Chondrocyte (in vitro differentiated cells): ENCODE measurements at regions not wholly inside any gene's neighbourhood (a gene's known extent, or its start where the extent isn't known, plus 50 kb on each side); places are given as distances from the start of the nearest gene placed in this dataset.

Experiments used
- DNase-seq: peaks from one replicate; pipeline ENCODE4 v3.0.0; 2021; ENCODE audit warnings: mixed read lengths, low spot score
- H3K27ac Mint-ChIP-seq: one replicate; pipeline ENCODE4 v1.8.0; 2021; ENCODE audit warnings: mild to moderate bottlenecking, moderate library complexity, mixed read lengths; ENCODE audit not compliant: unreplicated experiment
- H3K27me3 Mint-ChIP-seq: 2 replicates; pipeline ENCODE4 v1.8.0; 2021; ENCODE audit warnings: low read depth, mixed read lengths
- H3K36me3 Mint-ChIP-seq: 2 replicates; pipeline ENCODE4 v1.8.0; 2021; ENCODE audit warnings: low read depth, mixed read lengths
- H3K4me1 Mint-ChIP-seq: 2 replicates; pipeline ENCODE4 v1.8.0; 2021; ENCODE audit warnings: low read depth, mild to moderate bottlenecking, mixed read lengths
- H3K4me3 Mint-ChIP-seq: one replicate; pipeline ENCODE4 v1.8.0; 2021; ENCODE audit warnings: mild to moderate bottlenecking, moderate library complexity, mixed read lengths; ENCODE audit not compliant: unreplicated experiment
- H3K9me3 Mint-ChIP-seq: 2 replicates; pipeline ENCODE4 v1.8.0; 2021; ENCODE audit warnings: low read depth, mixed read lengths
- TF ChIP-seq, protein P1 (sequence below): fragments of 200-600 bp; sonication (generic); IDR thresholded peaks from 2 replicates; pipeline ENCODE4 v1.5.0; 2021; ENCODE audit warnings: antibody characterized with exemption, mild to moderate bottlenecking, moderate library complexity

- Mint-ChIP-seq H3K4me3 (no peak overlapping the region), H3K27me3 (peaks cover 12% of the 10 kb centered on the region), H3K27ac (no peak overlapping the region), H3K36me3 (peaks cover 7% of the 10 kb centered on the region), H3K9me3 (peaks cover 30% of the 10 kb centered on the region), H3K4me1 (no peaks in the 10 kb centered on the region)
- TF ChIP-seq, protein P1, sequence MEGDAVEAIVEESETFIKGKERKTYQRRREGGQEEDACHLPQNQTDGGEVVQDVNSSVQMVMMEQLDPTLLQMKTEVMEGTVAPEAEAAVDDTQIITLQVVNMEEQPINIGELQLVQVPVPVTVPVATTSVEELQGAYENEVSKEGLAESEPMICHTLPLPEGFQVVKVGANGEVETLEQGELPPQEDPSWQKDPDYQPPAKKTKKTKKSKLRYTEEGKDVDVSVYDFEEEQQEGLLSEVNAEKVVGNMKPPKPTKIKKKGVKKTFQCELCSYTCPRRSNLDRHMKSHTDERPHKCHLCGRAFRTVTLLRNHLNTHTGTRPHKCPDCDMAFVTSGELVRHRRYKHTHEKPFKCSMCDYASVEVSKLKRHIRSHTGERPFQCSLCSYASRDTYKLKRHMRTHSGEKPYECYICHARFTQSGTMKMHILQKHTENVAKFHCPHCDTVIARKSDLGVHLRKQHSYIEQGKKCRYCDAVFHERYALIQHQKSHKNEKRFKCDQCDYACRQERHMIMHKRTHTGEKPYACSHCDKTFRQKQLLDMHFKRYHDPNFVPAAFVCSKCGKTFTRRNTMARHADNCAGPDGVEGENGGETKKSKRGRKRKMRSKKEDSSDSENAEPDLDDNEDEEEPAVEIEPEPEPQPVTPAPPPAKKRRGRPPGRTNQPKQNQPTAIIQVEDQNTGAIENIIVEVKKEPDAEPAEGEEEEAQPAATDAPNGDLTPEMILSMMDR, result no peak
- no peak for DNase-seq
These were observed 350.0 kb upstream of the POU3F1 start for GRCh38 chr1:38396606-38397005.

DNA sequence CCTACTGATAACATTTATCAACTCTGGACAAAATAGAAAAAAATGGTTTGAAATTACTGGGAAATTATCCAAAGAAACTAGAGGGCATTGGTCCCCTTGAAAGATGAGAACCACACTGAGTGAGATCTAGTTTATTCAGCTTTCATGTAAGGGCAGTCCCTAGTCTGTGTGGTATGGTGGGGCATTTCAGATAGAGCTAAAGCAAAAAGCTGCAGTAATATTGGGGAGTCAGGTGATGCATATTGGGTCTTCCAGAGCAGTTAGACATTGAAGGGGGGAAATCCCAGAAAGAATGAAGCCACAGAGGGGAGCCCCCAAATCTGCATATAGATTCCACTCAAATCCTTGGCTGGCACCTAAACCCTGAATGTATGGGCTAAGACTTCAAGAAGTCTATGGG, 347.7 kb upstream of the POU3F1 start:
- H3K27ac Mint-ChIP-seq, result no peak overlapping the region
- DNase-seq, result no peak
- peaks cover 10% of the 10 kb centered on the region for H3K27me3 Mint-ChIP-seq
- peaks cover 10% of the 10 kb centered on the region for H3K36me3 Mint-ChIP-seq
- no peaks in the 10 kb centered on the region for H3K4me1 Mint-ChIP-seq
- peaks cover 38% of the 10 kb centered on the region for H3K9me3 Mint-ChIP-seq
- TF ChIP-seq, protein P1, result no peak
- no peak overlapping the region for H3K4me3 Mint-ChIP-seq

DNA sequence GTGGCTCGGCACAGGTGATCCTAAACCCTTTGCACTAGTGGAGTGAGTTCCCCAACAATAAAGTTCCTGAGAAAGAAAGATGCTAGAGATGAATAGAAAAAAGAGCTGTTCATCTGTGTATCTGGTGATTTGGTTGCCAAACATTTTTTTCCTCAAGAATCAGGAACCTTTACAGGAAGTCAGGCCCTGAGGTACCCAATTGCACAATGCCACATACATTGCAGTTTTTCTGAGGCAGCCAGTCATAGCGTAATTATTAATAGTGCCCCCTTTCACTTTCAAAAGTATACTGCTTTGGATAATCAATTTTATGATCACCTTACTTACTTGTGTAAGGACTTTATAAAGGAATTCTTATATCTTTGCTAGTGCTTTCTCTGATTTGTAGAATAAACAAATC, 346.3 kb upstream of the POU3F1 start:
- TF ChIP-seq, protein P1, result no peak
- peaks cover 3% of the 10 kb centered on the region for H3K27me3 Mint-ChIP-seq
- no peak for DNase-seq
- H3K4me1 Mint-ChIP-seq, result no peaks in the 10 kb centered on the region
- H3K36me3 Mint-ChIP-seq, result peaks cover 7% of the 10 kb centered on the region
- H3K27ac Mint-ChIP-seq, result no peak overlapping the region
- peaks cover 41% of the 10 kb centered on the region for H3K9me3 Mint-ChIP-seq
- H3K4me3 Mint-ChIP-seq, result no peak overlapping the region

DNA sequence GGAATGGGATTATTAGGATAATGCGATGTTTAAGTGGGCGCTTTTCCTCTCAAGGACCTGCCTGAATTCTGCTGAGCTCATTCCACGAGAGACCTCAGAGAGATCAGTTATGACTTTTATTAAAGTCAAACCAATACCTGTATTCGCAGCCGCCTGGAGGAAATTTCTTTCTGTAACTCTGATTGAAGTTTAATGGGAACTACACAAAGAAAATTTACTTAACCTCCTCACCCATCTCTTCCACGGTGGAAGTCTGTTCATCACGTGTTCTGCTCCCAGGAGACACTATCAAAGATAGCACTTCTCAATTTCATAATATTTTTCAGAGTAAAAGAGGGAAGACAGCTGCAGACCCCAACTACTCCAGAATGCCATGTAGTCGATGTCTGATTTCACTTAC, 334.7 kb upstream of the POU3F1 start:
- H3K4me3 Mint-ChIP-seq, result no peak overlapping the region
- H3K27me3 Mint-ChIP-seq, result peaks cover 10% of the 10 kb centered on the region
- no peaks in the 10 kb centered on the region for H3K36me3 Mint-ChIP-seq
- peaks cover 4% of the 10 kb centered on the region for H3K4me1 Mint-ChIP-seq
- TF ChIP-seq, protein P1, result no peak
- no peak for DNase-seq
- no peak overlapping the region for H3K27ac Mint-ChIP-seq
- no peaks in the 10 kb centered on the region for H3K9me3 Mint-ChIP-seq

DNA sequence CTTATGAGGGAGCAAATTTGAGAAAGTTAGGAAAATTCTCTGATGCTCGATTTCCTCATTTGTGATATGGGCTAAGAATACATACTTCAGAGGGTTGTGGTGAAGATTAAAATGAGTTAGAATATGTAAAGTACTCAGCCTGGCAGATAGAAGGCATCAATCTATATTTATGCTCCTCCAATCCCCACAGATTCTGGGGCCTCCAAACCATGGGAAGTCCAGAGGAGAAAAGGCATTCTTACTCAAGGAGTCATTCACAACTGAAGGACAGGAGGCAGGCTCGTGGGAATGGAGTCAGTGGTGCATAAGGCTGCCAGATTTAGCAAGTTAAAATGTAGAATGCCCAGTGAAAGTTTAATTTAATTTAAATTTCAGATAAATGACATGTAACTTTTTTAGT, 330.0 kb upstream of the POU3F1 start:
- Mint-ChIP-seq H3K4me3 (no peak overlapping the region), H3K27ac (no peak overlapping the region), H3K36me3 (peaks cover 2% of the 10 kb centered on the region), H3K27me3 (peaks cover 10% of the 10 kb centered on the region), H3K9me3 (peaks cover 22% of the 10 kb centered on the region), H3K4me1 (peaks cover 4% of the 10 kb centered on the region)
- TF ChIP-seq, protein P1, result no peak
- DNase-seq, result no peak
